NOMO-1 treated with DMSO at 0.1 percent for 48 hours (cell line): ENCODE measurements at regions not wholly inside any gene's neighbourhood (a gene's known extent, or its start where the extent isn't known, plus 50 kb on each side); places are given as distances from the start of the nearest gene placed in this dataset.
"Not testable (repeated sequence)": the region's sequence is repeated elsewhere in the genome, so short reads cannot be mapped to it uniquely, and the experiment has no call there.

ENCODE experiments used
- DNase-seq: peaks from one replicate; lab custom pipeline; 2025; ENCODE audit not compliant: unreplicated experiment; lab: John Stamatoyannopoulos, UW

DNA sequence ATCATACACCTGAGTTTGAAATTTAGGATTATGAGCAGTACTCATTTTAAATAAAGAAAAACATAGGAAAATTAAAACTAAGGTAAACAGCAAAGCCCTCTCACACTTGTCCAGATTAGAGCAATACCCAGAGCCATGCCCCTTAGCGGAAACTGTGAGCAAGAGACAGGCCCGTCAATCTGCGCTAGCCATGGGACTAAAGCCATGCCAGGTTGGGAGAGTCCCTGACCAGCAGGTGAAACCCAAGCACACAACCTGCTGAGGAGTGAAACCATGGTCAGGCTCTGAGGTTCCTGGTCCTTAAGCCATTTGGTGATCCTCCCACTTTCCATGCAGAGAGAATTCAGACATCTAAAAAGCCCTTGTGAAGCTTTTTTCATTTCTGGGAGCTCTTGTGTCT lies 494.3 kb downstream of the STK39 start:
- DNase-seq = no peak

DNA sequence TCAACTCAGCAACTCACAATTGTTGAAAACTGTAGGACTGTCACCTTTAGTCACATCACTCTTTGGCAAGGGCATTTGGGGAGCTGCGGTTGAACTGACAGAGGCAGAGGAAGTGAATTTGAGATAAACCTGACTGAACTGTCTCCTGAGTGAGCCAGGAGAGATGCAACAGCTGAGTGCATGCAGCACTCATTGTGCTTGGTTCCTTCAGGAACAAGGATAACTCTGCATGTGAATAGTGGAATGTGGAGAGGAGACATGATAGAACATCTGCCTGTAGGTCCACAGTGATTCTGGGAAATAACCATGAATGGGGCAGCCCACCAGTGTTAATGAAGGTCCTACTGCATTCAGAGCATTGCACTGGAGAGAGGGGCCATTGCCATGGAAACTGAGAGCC lies 494.7 kb downstream of the STK39 start:
- DNase-seq = no peak

DNA sequence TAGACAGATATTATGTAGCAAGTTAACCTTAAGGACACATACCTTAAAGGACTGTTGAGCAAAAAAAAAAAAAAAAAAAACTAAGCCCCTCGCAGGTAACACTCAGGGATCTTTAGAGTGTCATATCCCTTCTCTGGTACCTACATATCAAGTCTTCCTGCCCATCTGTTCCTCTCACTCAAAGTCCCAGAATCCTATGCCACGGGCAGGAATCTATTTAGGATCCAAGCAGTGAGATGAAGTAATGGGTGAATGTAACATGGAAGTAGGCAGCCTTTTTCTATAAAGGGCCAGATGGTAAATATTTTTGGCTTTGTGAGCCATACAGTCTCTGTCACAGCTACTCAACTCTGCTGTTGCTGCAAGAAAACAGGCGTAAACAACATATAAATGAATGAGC lies 496.7 kb downstream of the STK39 start:
- DNase-seq = no peak

DNA sequence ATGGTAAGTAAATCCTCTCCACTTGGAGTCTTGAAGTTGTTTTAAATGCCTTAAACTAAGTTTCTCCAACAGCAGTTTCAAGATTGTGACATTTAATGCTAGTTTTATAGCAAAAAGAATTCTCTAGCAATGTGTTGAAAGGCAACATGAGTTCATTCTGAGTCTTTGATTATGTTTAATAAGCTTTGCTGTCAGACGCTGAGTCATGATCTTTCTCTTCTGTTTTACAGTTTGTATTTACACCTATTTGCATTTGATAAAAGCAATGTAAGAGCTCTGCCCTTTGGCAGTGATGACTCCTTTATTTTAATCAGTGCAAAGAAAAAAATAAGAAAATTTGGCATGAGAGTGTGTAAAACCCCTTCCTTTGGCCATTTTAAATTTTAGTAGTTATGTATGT lies 497.7 kb downstream of the STK39 start:
- no peak for DNase-seq

DNA sequence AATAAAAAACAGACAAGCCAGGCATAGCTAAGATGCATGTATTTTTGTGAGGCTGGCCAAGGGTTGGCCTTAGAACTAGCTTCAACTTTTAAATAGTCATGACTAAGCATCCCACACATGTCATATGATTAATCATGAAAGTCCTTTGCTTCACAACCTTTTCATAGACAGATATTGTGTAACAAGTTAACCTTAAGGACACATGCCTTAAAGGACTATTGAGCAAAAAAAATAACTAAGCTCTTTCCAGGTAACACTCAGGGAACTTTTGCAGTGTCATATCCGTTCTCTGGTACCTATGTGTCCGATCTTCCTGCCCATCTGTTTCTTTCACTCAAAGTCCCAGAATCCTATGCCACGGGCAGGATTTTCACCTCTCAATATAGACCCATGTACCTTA lies 498.4 kb downstream of the STK39 start:
- DNase-seq = peak; percentile 4

DNA sequence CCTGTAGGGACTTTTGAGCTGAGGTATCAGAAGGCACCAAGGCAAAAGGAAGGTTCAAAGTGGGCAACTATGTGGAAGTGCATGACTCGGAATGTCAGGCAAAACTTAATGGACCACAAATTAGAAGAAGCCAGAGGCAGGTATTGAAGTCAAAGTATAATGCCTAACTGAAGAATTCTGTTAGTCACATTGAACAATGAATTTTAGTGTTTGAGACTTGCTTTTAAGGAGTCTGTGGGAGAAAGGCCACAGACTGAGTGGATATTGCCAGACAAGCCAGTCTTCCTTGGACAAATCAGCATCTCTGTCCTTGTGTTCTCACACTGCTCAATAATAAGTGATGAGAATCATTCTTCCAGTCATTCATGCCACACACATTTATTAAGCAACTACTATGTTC lies 498.9 kb downstream of the STK39 start:
- DNase-seq = no peak

DNA sequence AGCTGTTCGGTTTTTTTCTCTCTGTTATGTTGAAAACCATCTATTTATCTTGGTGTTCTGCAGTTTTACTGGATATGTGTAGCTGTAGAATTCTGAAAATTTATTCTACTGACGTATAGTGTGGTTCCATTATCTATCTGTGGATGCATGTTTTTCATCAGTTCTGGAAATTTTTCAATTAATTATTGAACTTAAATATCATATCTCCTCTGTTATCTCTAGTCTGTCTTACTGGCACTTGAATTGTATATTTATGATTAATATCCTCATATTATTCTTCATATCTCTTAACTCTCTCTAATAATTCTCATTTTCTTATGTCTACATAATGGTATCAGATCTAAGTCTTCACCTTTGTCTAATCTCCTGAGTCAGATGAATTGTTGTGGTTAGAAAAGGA lies 501.7 kb downstream of the STK39 start:
- DNase-seq = no peak

DNA sequence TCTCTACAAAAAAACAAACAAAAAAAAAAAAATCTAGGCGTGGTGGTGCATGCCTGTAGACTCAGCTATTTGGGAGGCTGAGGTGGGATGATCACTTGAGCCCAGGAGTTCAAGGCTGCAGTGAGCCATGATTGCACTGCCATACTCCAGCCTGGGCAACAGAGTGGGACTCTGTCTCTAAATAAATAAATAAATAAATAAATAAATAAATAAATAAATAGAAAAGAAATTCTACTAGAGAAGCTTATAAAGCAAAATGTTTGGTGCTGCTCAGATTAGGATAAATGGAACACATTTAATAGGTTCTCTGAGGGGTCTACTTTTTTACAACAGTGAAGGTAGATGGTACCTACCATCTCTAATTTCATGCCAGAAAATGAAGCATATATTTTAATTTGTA lies 507.5 kb downstream of the STK39 start:
- DNase-seq = not testable (repeated sequence)

DNA sequence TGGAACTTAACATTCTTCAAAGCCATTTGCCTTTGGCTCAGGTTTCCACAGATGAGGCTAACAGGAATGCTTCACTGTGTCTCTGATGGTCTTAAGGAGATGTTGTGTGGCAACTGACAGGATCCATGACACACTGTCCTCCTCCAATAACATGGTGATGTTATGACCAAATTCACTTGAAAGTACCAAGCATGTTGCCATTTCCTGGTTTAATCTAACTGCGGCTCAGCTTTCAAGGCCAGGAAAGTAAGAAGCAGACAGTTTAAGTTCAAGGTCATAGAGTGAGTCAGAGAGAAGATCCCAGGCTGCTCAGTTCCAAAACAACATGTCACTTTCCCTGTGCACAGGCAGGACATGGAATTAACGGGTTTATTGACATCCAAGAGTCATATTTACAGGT lies 513.6 kb downstream of the STK39 start:
- no peak for DNase-seq

DNA sequence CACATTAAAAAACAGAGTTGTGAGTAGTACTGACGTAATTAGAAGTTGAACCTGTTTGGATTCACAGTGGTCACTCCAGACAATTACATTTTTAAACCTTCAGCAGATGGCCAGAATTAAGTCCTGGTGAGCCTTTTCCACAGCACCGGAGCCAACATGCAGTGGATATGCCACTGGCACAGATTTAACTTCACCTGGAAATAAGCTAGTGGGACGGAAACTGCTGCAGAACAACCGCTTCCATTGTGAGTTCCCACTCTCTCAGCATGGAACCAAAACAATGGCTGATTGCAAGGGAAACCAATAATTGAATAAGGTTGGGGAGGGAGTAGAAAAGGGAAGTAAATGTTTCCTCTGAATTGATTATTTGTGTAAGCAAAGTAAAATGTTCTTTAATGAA lies 515.1 kb downstream of the STK39 start:
- DNase-seq = no peak

DNA sequence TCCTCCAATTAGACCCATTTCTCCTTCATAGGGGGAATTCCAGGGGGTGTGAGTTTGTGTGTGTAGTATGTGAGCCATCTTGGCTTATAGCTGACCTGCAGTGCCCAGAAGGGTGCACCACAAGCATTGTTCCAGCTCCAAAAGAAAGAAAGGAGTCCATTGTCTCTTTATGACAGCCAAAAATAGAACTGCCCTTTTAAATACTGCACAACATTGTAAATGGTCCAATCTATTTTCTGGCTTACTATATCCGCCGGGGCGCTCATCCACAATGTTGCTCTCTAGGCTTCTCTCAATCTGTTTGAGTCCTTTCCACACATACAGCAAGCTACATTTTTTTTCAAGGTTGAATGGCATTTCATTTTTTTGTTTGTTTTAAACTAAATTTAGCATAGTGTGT lies 517.5 kb downstream of the STK39 start:
- DNase-seq = no peak

DNA sequence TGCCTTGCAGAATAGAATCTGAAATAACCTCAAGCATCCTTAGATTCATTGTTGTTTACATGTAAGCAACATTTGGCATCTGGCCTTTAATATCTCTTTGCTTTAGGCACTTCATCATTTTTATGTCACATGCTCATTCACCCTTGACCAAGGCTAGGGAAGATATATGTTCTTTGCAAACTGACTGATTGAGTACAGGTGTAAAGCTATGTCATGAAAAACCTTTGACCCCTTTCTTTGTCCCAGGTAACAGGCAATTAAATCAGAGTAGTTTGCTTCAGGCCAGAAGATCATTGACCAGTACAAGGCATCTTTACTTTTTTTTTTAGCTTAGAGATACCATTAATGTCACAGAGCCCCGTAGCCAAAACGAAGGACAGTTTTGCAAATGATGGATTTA lies 520.6 kb downstream of the STK39 start:
- DNase-seq = no peak

DNA sequence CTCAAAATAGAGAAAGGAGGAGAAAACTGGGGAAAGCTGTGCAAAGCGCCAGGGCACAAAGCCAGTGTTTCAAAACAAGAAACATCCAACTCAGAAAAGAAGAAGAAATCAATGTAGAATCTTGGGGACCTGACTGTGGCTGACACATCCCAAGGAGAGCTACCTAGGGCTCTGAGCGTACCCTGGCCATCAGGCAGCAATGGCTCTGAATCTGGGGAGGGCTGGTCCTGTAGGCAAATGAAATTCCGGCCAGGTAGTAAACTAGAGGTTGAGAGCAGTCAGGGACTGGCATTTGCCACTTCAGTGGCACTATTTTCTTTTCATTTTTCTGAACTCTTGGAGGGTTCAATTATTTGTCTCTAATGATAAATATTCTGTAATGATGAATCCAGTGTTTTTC lies 525.8 kb downstream of the STK39 start:
- DNase-seq = no peak

DNA sequence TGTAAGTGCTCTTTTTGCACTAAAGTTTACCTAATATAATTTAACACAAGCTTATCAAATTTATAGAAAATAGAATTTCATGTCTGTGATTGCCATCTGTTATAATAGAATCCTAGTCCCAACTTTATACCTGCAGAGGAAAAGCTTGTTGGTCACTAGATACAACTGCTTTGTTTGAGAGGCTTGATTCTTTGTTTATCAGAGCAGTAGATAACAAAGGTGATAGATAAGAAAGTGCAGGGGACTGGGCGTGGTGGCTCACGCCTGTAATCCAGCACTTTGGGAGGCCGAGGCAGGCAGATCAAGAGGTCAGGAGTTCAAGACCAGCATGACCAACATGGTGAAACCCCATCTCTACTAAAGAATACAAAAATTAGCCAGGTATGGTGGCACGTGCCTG lies 528.0 kb downstream of the STK39 start:
- DNase-seq = no peak

DNA sequence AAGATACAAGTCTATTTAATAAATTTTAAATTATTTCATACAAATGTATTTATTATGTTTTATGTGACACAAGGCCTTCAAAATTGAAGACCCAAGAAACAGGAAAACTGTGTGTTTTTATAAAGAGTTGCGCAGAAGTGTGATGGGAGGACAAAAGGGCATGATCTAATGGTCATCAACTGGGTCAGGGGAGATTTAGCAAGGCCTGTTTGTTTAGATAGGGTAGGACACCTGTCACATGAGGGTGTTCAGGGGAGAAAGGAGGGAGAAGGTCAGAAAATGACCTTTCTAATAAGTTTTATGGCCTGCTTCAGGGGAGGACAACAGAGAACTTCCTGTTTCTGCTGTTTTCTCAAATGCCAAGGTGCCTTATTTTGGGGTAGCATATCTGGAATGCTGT lies 528.8 kb downstream of the STK39 start:
- DNase-seq = no peak

DNA sequence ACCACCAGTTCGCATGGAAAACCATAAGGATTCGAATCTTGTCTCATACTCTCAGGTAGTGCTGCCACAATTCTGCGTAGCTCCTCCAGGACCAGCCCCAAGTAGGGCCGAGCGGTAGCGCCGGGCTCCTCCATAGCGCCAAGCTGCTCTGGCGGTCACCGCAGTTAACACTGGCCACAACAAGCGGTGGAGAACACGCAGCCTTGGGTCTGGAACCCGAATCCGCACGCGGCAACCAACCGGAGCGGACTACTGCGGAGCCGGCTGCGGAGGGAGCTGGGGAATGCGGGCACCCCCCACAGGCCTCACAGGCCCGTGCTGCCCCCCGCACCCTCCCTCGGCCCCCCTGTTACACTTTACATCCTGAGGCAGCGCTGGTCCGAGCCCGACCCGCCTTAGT lies 531.5 kb downstream of the STK39 start:
- DNase-seq = no peak

DNA sequence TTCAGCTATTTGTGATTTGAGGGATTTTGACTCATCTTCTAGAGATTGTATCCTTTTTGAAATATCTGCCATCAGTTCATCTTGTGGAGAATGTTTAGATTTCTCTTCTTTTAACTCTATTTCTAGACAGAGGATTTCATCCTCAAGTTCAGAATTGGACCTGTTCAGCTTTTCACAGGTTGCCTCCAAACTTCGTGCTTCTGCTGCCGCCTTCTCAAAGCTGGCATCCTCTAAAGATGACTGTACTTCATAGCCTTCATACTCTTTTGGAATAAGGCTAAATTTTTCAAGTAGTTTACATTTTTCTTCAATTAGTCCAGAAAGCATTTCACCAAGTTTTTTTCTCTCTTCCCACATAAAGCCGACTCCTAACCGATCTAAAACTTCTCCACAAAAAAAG lies 531.9 kb downstream of the STK39 start:
- DNase-seq = not testable (repeated sequence)

DNA sequence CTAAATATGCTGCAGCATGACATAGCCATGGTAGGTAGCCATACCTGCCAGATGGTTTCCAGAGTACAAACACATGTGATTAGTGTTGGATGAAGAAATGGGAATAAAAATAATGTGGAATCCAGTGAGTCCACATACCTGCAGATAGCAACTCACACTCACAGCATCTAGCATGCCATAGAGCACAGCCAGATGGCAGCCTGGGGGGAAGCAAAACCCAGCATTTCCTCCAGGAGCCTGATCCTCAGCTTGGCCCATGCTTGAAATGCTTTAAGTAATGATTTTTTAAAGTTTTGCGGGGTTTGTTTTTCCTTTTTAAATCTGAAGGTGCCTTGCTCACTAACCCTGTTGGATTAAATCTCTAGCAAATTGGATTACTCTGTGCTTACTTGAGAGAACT lies 535.1 kb downstream of the STK39 start:
- DNase-seq = no peak

DNA sequence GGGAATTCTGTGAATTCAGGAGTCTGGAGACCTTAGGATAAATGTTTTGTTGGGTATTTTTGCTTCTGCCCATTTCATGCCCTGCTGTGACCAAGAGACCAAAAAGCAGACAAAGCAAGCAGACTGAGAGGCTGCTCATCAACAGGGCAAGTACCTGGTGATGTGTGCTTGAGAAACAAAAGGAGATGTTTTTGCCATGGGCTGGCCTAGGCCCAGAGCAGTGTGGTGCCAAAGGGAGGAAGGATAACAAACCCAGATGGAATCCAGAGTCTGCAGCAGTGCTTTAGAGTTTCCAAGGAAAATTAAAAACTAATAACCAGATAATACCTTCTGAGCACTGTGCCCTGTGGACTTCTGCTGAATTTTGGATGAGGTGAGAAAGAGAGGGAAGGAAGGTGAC lies 538.4 kb downstream of the STK39 start:
- no peak for DNase-seq

DNA sequence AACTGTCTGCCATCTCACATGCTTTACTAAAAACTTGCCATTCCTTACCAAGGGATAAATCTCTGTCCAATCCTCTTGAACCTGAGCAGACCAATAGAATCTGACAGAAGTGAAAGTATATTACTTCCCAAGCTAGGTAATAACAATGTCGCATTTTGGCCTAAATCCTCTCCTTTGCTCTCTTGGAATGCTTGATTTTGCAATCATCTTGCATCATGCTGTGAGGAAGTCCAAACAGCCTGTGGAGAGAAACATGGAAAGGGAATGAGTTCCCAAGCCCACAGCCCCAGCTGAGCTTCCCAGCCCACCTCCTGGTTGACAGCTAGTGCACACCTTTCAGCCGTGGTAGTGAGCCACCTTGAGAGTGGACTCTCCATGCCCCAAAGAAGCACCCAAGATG lies 540.6 kb downstream of the STK39 start:
- DNase-seq = no peak

DNA sequence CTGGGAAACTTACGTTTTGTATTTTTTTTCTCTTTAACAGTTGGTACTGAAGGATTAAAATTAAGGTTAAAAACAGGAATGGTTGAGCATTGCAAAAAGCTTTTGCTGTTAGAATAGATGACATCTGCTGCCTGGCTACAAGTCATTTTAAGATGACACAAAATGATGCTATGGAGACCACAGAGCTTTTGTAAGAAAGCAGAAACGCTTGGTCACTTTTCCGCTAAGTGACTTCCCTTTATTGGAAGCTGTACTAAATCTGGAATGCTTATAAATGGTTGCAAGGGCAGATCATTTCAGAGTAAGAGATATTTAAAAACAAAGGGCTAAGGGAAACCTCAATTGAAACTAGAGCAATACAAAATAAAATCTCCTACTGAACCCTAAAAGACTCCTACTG lies 544.0 kb downstream of the STK39 start:
- DNase-seq = no peak

DNA sequence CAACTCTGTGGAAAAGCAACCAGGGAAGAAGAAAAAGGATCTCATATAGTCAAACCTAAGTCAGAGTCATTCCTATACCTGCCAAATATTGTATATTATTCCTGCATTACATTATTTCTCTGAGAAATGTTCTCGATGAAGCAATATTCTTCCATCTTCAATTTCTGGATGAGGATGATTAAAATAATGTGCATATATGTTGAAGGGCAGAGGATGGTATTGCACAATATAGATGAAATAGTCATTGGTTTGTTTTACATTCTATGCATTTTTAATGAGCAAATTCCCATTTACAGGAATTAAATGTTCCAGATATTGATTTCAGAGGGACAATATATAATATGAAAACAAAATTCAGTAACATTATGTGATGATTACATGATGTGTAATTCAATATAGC lies 545.2 kb downstream of the STK39 start:
- DNase-seq = no peak

DNA sequence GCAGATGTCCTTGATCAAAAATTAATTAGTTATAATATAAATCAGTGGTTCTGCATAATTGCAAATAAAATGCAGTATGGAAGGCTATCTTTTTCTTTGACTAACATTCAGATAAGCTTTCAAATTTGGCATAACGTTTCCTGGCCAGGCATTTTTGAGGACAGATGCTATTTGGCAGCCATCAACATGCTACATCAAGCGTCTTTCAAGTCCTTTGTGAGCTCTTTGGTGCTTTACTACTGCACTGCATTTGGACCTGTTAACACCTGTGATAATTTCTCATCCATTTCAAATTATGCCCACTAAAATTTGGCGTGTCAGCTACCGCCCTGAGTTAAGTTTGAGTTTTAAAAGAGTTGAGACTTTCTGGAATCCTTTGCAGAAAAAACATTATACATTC lies 545.7 kb downstream of the STK39 start:
- DNase-seq = no peak

DNA sequence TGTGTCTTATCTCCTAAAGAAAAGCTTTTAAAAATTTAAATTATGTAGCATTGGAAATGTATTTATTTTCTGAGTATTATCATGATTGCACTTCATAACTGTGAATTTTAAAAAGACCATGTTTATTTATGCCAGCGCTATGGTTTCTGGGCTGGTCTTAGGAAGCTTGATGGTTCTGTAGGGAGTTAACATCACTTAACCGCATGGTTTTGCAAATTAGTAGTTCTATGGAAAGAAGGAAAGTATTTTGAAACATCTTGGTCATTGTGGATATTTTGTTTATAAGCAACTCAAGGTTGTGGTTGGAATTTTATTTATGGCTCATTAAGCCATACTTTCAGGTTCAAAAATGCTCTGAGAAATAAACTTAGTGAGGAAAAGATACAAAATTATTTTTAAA lies 549.4 kb downstream of the STK39 start:
- no peak for DNase-seq
